ENCODE measurements at regions not wholly inside any gene's neighbourhood (a gene's known extent, or its start where the extent isn't known, plus 50 kb on each side); places are given as distances from the start of the nearest gene placed in this dataset.

GRCh38 chr9:129507805-129508204, 113.1 kb downstream of the C9orf50 start:
- H3K4me1 ChIP-seq (ENCODE audit: control insufficient read depth, extremely low read depth, insufficient read depth, low read length), result no peaks in the 10 kb centered on the region
- no peaks in the 10 kb centered on the region for H3K79me2 ChIP-seq (ENCODE audit: control insufficient read depth, insufficient read depth, low read length)
- TF ChIP-seq CTCF (conservative IDR thresholded peaks at IDR 0.05 in 1 of 2, IDR thresholded peaks at IDR 0.05 in 1 of 2; ENCODE audit: low read depth in 1 of 2, low read length in 2 of 2) (no peak), EZH2 (IDR thresholded peaks at IDR 0.05; ENCODE audit: low read length, missing control alignments) (no peak)
- H3K36me3 ChIP-seq (ENCODE audit: control insufficient read depth, insufficient read depth, low read length), result no peaks in the 10 kb centered on the region
- no peak overlapping the region for H3K9ac ChIP-seq (ENCODE audit: insufficient read depth, low read length)
- H3K4me2 ChIP-seq (ENCODE audit: extremely low read depth, insufficient read depth, low read length), result no peak overlapping the region
- H3K4me3 ChIP-seq (replicated peaks in 1 of 4; ENCODE audit: control extremely low read depth in 1 of 4, insufficient read depth in 1 of 4, low read depth in 3 of 4, low read length in 4 of 4), result no peak overlapping the region
- H3K27ac ChIP-seq (ENCODE audit: insufficient read depth, low read length), result no peak overlapping the region
- no peaks in the 10 kb centered on the region for H4K20me1 ChIP-seq (ENCODE audit: control insufficient read depth, extremely low read depth, insufficient read depth, low read length)
- H3K27me3 ChIP-seq (ENCODE audit: control insufficient read depth, insufficient read depth, low read length), result no peaks in the 10 kb centered on the region
- no peaks in the 10 kb centered on the region for H3K9me3 ChIP-seq (ENCODE audit: control insufficient read depth, insufficient read depth, low read depth, low read length)
- no peak overlapping the region for H2AFZ ChIP-seq (ENCODE audit: low read length)
- no peak for DNase-seq (ENCODE audit: low read depth in 2 of 2)

- Histone ChIP-seq H3K36me3 (ENCODE audit: control insufficient read depth, insufficient read depth, low read length) (no peaks in the 10 kb centered on the region), H4K20me1 (ENCODE audit: control insufficient read depth, extremely low read depth, insufficient read depth, low read length) (no peaks in the 10 kb centered on the region), H3K9me3 (ENCODE audit: control insufficient read depth, insufficient read depth, low read depth, low read length) (no peaks in the 10 kb centered on the region), H3K27ac (ENCODE audit: insufficient read depth, low read length) (no peak overlapping the region), H3K4me1 (ENCODE audit: control insufficient read depth, extremely low read depth, insufficient read depth, low read length) (no peaks in the 10 kb centered on the region), H3K27me3 (ENCODE audit: control insufficient read depth, insufficient read depth, low read length) (no peaks in the 10 kb centered on the region), H2AFZ (ENCODE audit: low read length) (no peak overlapping the region), H3K4me3 (replicated peaks in 1 of 4; ENCODE audit: control extremely low read depth in 1 of 4, insufficient read depth in 1 of 4, low read depth in 3 of 4, low read length in 4 of 4) (no peak overlapping the region), H3K9ac (ENCODE audit: insufficient read depth, low read length) (no peak overlapping the region), H3K79me2 (ENCODE audit: control insufficient read depth, insufficient read depth, low read length) (no peaks in the 10 kb centered on the region), H3K4me2 (ENCODE audit: extremely low read depth, insufficient read depth, low read length) (no peak overlapping the region)
- TF ChIP-seq EZH2 (IDR thresholded peaks at IDR 0.05; ENCODE audit: low read length, missing control alignments) (no peak), CTCF (conservative IDR thresholded peaks at IDR 0.05 in 1 of 2, IDR thresholded peaks at IDR 0.05 in 1 of 2; ENCODE audit: low read depth in 1 of 2, low read length in 2 of 2) (no peak)
- DNase-seq (ENCODE audit: low read depth in 2 of 2), result peak; percentile 66 to 68
Observed at GRCh38 chr9:129506892-129507291, 114.0 kb downstream of the C9orf50 start.

GRCh38 chr9:129506041-129506440, 114.9 kb downstream of the C9orf50 start:
- no peaks in the 10 kb centered on the region for H3K4me1 ChIP-seq (ENCODE audit: control insufficient read depth, extremely low read depth, insufficient read depth, low read length)
- H3K36me3 ChIP-seq (ENCODE audit: control insufficient read depth, insufficient read depth, low read length), result no peaks in the 10 kb centered on the region
- H3K4me3 ChIP-seq (replicated peaks in 1 of 4; ENCODE audit: control extremely low read depth in 1 of 4, insufficient read depth in 1 of 4, low read depth in 3 of 4, low read length in 4 of 4), result no peak overlapping the region
- no peak for DNase-seq (ENCODE audit: low read depth in 2 of 2)
- no peak for TF ChIP-seq EZH2 (IDR thresholded peaks at IDR 0.05; ENCODE audit: low read length, missing control alignments)
- no peak for TF ChIP-seq CTCF (conservative IDR thresholded peaks at IDR 0.05 in 1 of 2, IDR thresholded peaks at IDR 0.05 in 1 of 2; ENCODE audit: low read depth in 1 of 2, low read length in 2 of 2)
- no peaks in the 10 kb centered on the region for H4K20me1 ChIP-seq (ENCODE audit: control insufficient read depth, extremely low read depth, insufficient read depth, low read length)
- no peak overlapping the region for H3K4me2 ChIP-seq (ENCODE audit: extremely low read depth, insufficient read depth, low read length)
- no peak overlapping the region for H3K9ac ChIP-seq (ENCODE audit: insufficient read depth, low read length)
- H3K9me3 ChIP-seq (ENCODE audit: control insufficient read depth, insufficient read depth, low read depth, low read length), result no peaks in the 10 kb centered on the region
- H3K27ac ChIP-seq (ENCODE audit: insufficient read depth, low read length), result no peak overlapping the region
- H3K27me3 ChIP-seq (ENCODE audit: control insufficient read depth, insufficient read depth, low read length), result no peaks in the 10 kb centered on the region
- no peak overlapping the region for H2AFZ ChIP-seq (ENCODE audit: low read length)
- H3K79me2 ChIP-seq (ENCODE audit: control insufficient read depth, insufficient read depth, low read length), result no peaks in the 10 kb centered on the region

All from fibroblast of lung (primary cell).